ENCODE measurements at regions not wholly inside any gene's neighbourhood (a gene's known extent, or its start where the extent isn't known, plus 50 kb on each side); places are given as distances from the start of the nearest gene placed in this dataset.

- ChIA-PET CTCF (interaction anchor here (1.1 to 1.6 kb wide), 3 partner anchors 10 to 331 kb away, joined by 3 to 7 read pairs (median 4); no protein-coding TSS in a partner anchor), POLR2A (no interaction called here)
- dilution Hi-C loops (cut with MboI; ENCODE audit: extremely low pct_ligation_motif_present, low sequenced_read_pairs) (no loop called here), intact Hi-C loops (cut with micrococcal nuclease) (no loop called here)
- Histone ChIP-seq H2AFZ (ENCODE audit: low read depth, low read length) (no peak overlapping the region), H4K20me1 (replicated peaks; ENCODE audit: control insufficient read depth, extremely low read depth, insufficient read depth, low read length) (no peaks in the 10 kb centered on the region), H3K27ac (ENCODE audit: insufficient read depth, low read depth, low read length) (no peak overlapping the region), H3K36me3 (ENCODE audit: control insufficient read depth in 2 of 2, extremely low read depth in 1 of 2, insufficient read depth in 2 of 2, low read length in 2 of 2) (no peaks in the 10 kb centered on the region), H3K9me3 (replicated peaks; ENCODE audit: control insufficient read depth, insufficient read depth, low read length) (no peaks in the 10 kb centered on the region), H3K27me3 (ENCODE audit: control insufficient read depth in 2 of 2, insufficient read depth in 2 of 2, low read length in 2 of 2) (no peaks in the 10 kb centered on the region), H3K9me1 (replicated peaks; ENCODE audit: control insufficient read depth, extremely low read depth, insufficient read depth, low read length) (no peaks in the 10 kb centered on the region), H3K4me1 (ENCODE audit: control insufficient read depth, extremely low read depth, insufficient read depth, low read length) (no peaks in the 10 kb centered on the region), H3K9ac (replicated peaks; ENCODE audit: extremely low read depth, insufficient read depth, low read length) (no peak overlapping the region), H3K4me3 (replicated peaks in 1 of 3; ENCODE audit: insufficient read depth in 1 of 3, low read depth in 1 of 3, low read length in 3 of 3) (no peak overlapping the region), H3K4me2 (ENCODE audit: insufficient read depth, low read length) (no peak overlapping the region), H3K79me2 (ENCODE audit: control insufficient read depth, insufficient read depth, low read length) (no peaks in the 10 kb centered on the region)
- DNase-seq (ENCODE audit: low read depth, low spot score) (no peak), FAIRE-seq (no peak)
- TF ChIP-seq MYC (IDR thresholded peaks at IDR 0.05; ENCODE audit: low read depth, low read length) (no peak), POLR2AphosphoS5 (IDR thresholded peaks at IDR 0.05; ENCODE audit: insufficient read depth, low read depth, low read length) (no peak), POLR2A (IDR thresholded peaks at IDR 0.05; ENCODE audit: low read depth, low read length) (no peak), JUN (IDR thresholded peaks at IDR 0.05; ENCODE audit: borderline replicate concordance, insufficient read depth, insufficient read length, low read depth) (no peak), FOS (IDR thresholded peaks at IDR 0.05; ENCODE audit: borderline replicate concordance, insufficient read depth, low read length) (no peak)
- TF ChIP-seq, protein P1, sequence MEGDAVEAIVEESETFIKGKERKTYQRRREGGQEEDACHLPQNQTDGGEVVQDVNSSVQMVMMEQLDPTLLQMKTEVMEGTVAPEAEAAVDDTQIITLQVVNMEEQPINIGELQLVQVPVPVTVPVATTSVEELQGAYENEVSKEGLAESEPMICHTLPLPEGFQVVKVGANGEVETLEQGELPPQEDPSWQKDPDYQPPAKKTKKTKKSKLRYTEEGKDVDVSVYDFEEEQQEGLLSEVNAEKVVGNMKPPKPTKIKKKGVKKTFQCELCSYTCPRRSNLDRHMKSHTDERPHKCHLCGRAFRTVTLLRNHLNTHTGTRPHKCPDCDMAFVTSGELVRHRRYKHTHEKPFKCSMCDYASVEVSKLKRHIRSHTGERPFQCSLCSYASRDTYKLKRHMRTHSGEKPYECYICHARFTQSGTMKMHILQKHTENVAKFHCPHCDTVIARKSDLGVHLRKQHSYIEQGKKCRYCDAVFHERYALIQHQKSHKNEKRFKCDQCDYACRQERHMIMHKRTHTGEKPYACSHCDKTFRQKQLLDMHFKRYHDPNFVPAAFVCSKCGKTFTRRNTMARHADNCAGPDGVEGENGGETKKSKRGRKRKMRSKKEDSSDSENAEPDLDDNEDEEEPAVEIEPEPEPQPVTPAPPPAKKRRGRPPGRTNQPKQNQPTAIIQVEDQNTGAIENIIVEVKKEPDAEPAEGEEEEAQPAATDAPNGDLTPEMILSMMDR (IDR thresholded peaks at IDR 0.05; ENCODE audit: extremely low read depth in 1 of 2, insufficient read depth in 1 of 2, low read depth in 1 of 2, low read length in 2 of 2): no peak
- TF ChIP-seq, protein P2, sequence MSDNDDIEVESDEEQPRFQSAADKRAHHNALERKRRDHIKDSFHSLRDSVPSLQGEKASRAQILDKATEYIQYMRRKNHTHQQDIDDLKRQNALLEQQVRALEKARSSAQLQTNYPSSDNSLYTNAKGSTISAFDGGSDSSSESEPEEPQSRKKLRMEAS (IDR thresholded peaks at IDR 0.05; ENCODE audit: insufficient read depth, insufficient read length): no peak
- BruUV-seq (replicated peaks): no TSS peak
Observed at GRCh38 chr6:133585978-133586377, 302.9 kb upstream of the TCF21 start.
